GM23338 (cell line): ENCODE measurements at regions not wholly inside any gene's neighbourhood (a gene's known extent, or its start where the extent isn't known, plus 50 kb on each side); places are given as distances from the start of the nearest gene placed in this dataset.

Experiments used
- CREB1 ChIP-seq: fragments of 250-450 bp; sonication (Bioruptor Pico); IDR thresholded peaks from 2 replicates; pipeline ENCODE4 v1.5.0; 2020; ENCODE audit warnings: low read depth, mild to moderate bottlenecking, moderate library complexity
- EZH2 ChIP-seq: fragments of 200-600 bp; sonication (generic); IDR thresholded peaks from one replicate; pipeline ENCODE4 v1.8.0; 2017; ENCODE audit warnings: antibody characterized with exemption, mild to moderate bottlenecking, low read depth; ENCODE audit not compliant: unreplicated experiment
- EZH2phosphoT487 ChIP-seq: fragments of 200-600 bp; sonication (generic); IDR thresholded peaks from one replicate; pipeline ENCODE4 v1.8.1; 2018; ENCODE audit warnings: antibody characterized with exemption; ENCODE audit not compliant: unreplicated experiment
- JUNB ChIP-seq: IDR thresholded peaks from one replicate; pipeline ENCODE4 v1.6.1; 2016; ENCODE audit warnings: antibody characterized with exemption; ENCODE audit not compliant: unreplicated experiment
- POLR2AphosphoS5 ChIP-seq: IDR thresholded peaks from 2 replicates; pipeline ENCODE4 v1.6.1; 2016; ENCODE audit warnings: antibody characterized with exemption, low read depth
- ZNF331 ChIP-seq: fragments of 250-450 bp; sonication (Bioruptor Pico); IDR thresholded peaks from 2 replicates; pipeline ENCODE4 v1.5.0; 2020; ENCODE audit warnings: low read depth, mild to moderate bottlenecking, moderate library complexity
- ZNF462 ChIP-seq: fragments of 250-450 bp; sonication (Bioruptor Pico); IDR thresholded peaks from 2 replicates; pipeline ENCODE4 v1.5.0; 2020; ENCODE audit warnings: mild to moderate bottlenecking, moderate library complexity
- TF ChIP-seq, protein P1 (sequence below), 2 experiments: fragments of 200-600 bp in 1 of 2; sonication (generic) in 1 of 2; conservative IDR thresholded peaks; 2 replicates each; pipeline versions ENCODE4 v1.5.1 to v1.6.1; 2016 to 2017; ENCODE audit warnings: antibody characterized with exemption in 2 of 2, low read depth in 2 of 2, mild to moderate bottlenecking in 2 of 2, moderate library complexity in 1 of 2
- TF ChIP-seq, protein P2 (sequence below): IDR thresholded peaks from one replicate; pipeline ENCODE4 v1.6.1; 2018; ENCODE audit warnings: antibody characterized with exemption; ENCODE audit not compliant: unreplicated experiment

DNA sequence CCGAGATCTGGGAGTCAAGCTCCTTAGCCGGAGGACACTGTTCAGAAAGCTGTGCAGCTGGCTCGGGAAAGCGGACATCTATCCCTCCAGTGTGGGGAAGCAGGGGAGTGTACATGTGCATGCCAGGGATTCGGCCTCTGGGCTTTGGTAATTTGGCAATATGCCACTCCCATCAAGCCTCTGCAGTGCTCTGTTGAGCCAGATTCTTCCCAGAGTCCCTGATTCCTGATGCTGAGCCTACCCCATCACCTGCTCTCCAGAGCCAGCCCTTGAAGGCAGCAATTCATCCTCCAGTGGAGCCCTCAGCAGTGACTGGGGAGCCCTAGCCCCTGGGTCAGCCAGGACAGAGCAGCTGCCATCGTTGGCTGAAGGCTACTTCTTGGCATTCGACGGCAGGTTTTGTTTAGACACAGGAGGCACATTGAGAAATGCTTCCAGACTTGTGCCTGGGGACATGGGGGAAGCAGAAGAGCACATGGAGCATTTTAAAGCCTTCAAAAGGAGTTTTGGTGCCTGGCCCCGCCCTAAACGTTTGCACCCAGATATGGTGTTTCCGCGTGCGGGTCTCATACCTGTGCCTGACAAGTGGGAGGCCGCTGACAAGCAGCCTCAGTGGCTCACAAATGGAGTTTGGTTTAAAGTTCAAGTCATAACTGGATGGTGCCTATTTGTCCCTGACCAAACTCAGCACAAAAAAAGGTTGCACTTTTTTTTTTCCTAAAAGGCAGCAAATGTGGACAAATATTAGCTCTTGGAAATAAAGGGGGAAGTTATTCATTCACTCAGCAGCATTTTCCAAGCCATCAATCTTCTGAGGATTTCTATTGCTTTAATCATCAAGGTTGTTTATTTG lies 272.8 kb downstream of the CYRIA start:
- TF ChIP-seq, protein P1, sequence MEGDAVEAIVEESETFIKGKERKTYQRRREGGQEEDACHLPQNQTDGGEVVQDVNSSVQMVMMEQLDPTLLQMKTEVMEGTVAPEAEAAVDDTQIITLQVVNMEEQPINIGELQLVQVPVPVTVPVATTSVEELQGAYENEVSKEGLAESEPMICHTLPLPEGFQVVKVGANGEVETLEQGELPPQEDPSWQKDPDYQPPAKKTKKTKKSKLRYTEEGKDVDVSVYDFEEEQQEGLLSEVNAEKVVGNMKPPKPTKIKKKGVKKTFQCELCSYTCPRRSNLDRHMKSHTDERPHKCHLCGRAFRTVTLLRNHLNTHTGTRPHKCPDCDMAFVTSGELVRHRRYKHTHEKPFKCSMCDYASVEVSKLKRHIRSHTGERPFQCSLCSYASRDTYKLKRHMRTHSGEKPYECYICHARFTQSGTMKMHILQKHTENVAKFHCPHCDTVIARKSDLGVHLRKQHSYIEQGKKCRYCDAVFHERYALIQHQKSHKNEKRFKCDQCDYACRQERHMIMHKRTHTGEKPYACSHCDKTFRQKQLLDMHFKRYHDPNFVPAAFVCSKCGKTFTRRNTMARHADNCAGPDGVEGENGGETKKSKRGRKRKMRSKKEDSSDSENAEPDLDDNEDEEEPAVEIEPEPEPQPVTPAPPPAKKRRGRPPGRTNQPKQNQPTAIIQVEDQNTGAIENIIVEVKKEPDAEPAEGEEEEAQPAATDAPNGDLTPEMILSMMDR (conservative IDR thresholded peaks at IDR 0.05; ENCODE audit: low read depth in 2 of 2), result no peak
- TF ChIP-seq EZH2 (no peak), EZH2phosphoT487 (no peak), POLR2AphosphoS5 (no peak), CREB1 (no peak), JUNB (no peak), ZNF331 (no peak), ZNF462 (CRISPR knock-in tag) (no peak)
- TF ChIP-seq, protein P2, sequence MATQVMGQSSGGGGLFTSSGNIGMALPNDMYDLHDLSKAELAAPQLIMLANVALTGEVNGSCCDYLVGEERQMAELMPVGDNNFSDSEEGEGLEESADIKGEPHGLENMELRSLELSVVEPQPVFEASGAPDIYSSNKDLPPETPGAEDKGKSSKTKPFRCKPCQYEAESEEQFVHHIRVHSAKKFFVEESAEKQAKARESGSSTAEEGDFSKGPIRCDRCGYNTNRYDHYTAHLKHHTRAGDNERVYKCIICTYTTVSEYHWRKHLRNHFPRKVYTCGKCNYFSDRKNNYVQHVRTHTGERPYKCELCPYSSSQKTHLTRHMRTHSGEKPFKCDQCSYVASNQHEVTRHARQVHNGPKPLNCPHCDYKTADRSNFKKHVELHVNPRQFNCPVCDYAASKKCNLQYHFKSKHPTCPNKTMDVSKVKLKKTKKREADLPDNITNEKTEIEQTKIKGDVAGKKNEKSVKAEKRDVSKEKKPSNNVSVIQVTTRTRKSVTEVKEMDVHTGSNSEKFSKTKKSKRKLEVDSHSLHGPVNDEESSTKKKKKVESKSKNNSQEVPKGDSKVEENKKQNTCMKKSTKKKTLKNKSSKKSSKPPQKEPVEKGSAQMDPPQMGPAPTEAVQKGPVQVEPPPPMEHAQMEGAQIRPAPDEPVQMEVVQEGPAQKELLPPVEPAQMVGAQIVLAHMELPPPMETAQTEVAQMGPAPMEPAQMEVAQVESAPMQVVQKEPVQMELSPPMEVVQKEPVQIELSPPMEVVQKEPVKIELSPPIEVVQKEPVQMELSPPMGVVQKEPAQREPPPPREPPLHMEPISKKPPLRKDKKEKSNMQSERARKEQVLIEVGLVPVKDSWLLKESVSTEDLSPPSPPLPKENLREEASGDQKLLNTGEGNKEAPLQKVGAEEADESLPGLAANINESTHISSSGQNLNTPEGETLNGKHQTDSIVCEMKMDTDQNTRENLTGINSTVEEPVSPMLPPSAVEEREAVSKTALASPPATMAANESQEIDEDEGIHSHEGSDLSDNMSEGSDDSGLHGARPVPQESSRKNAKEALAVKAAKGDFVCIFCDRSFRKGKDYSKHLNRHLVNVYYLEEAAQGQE, result no peak
